ENCODE measurements at regions not wholly inside any gene's neighbourhood (a gene's known extent, or its start where the extent isn't known, plus 50 kb on each side); places are given as distances from the start of the nearest gene placed in this dataset.

GRCh38 chr21:39011911-39012310 lies 171.3 kb downstream of the PSMG1 start:
- Histone ChIP-seq H3K56ac (ENCODE audit: insufficient read length, low read depth, low read length) (no peak overlapping the region), H3K4me1 (ENCODE audit: insufficient read depth, low read length) (no peaks in the 10 kb centered on the region), H3K23me2 (ENCODE audit: insufficient read length, low read depth, low read length, poor library complexity, severe bottlenecking) (no peaks in the 10 kb centered on the region), H2BK20ac (ENCODE audit: low read depth, low read length, poor library complexity, severe bottlenecking) (no peak overlapping the region), H4K91ac (ENCODE audit: insufficient read length, low read depth, low read length) (no peak overlapping the region), H3K4ac (ENCODE audit: low read depth, low read length) (no peak overlapping the region), H2BK120ac (ENCODE audit: low read depth, low read length, poor library complexity, severe bottlenecking) (no peak overlapping the region), H3K23ac (ENCODE audit: insufficient read length, low read depth, low read length) (no peak overlapping the region), H4K5ac (ENCODE audit: insufficient read length, low read depth, low read length) (no peak overlapping the region), H2BK15ac (ENCODE audit: low read depth, low read length) (no peak overlapping the region), H3K18ac (ENCODE audit: insufficient read length, low read depth, low read length) (no peak overlapping the region), H2AFZ (ENCODE audit: low read length) (no peak overlapping the region), H2BK12ac (ENCODE audit: insufficient read length, low read depth, low read length) (no peak overlapping the region), H3K9me3 (ENCODE audit: control insufficient read depth, low read depth, low read length) (no peaks in the 10 kb centered on the region), H3K79me2 (ENCODE audit: insufficient read depth, low read length) (no peaks in the 10 kb centered on the region), H4K20me1 (ENCODE audit: control insufficient read depth, insufficient read depth, insufficient read length) (no peaks in the 10 kb centered on the region), H3K27me3 (ENCODE audit: insufficient read depth, low read length) (no peaks in the 10 kb centered on the region), H3K4me2 (ENCODE audit: insufficient read depth, insufficient read length, low read length) (no peak overlapping the region), H4K8ac (replicated peaks; ENCODE audit: insufficient read length, low read depth, low read length) (no peak overlapping the region), H3K27ac (ENCODE audit: insufficient read length, low read depth, low read length) (no peak overlapping the region), H3K9ac (ENCODE audit: extremely low read depth, insufficient read length, low read length) (no peak overlapping the region), H2BK5ac (ENCODE audit: insufficient read length, low read length) (no peak overlapping the region), H3K14ac (ENCODE audit: insufficient read depth, low read length) (no peak overlapping the region), H3T11ph (ENCODE audit: low read length) (no peak overlapping the region), H2AK5ac (ENCODE audit: insufficient read length, low read length) (no peak overlapping the region), H3K79me1 (ENCODE audit: insufficient read depth, low read depth, low read length, poor library complexity, severe bottlenecking) (no peaks in the 10 kb centered on the region)
- no CpG with 5 or more reads among the region's 3 CpGs for WGBS (ENCODE audit: extremely low coverage, insufficient read length, low lambda C conversion rate)
- Mint-ChIP-seq H3K4me3 (no peak overlapping the region), H3K4me1 (peaks cover 22 to 23% of the 10 kb centered on the region in 2 experiments), H3K27ac (no peak overlapping the region), H3K27me3 (ENCODE audit: low read depth) (no peaks in the 10 kb centered on the region), H3K36me3 (ENCODE audit: insufficient read depth in 1 of 3, low read depth in 3 of 3) (no peaks in the 10 kb centered on the region), H3K9me3 (peaks cover 0 to 2% of the 10 kb centered on the region in 2 experiments; a peak in 1 of 5 replicates)
- TF ChIP-seq CTCF (conservative IDR thresholded peaks at IDR 0.05): no peak
- no peak for DNase-seq
